Upper lobe of right lung (tissue), 1 donor: ENCODE measurements at regions not wholly inside any gene's neighbourhood (a gene's known extent, or its start where the extent isn't known, plus 50 kb on each side); places are given as distances from the start of the nearest gene placed in this dataset.

Experiments used
- ATAC-seq: fragments of 200-7000 bp; cut with Tn5 transposase; one replicate; pipeline ENCODE4 v1.9.1; 2020; ENCODE audit warnings: mild to moderate bottlenecking, moderate library complexity
- DNase-seq: peaks from one replicate; pipeline ENCODE4 v3.0.0-alpha.2; 2020
- H3K27ac ChIP-seq: fragments of 200-600 bp; one replicate; pipeline ENCODE4 v1.8.0; 2022
- H3K27me3 ChIP-seq: fragments of 200-600 bp; one replicate; pipeline ENCODE4 v1.8.0; 2022; ENCODE audit warnings: mild to moderate bottlenecking
- H3K36me3 ChIP-seq: fragments of 200-600 bp; one replicate; pipeline ENCODE4 v1.8.0; 2022
- H3K4me1 ChIP-seq: fragments of 200-600 bp; one replicate; pipeline ENCODE4 v1.8.0; 2022
- H3K4me3 ChIP-seq: fragments of 200-600 bp; one replicate; pipeline ENCODE4 v1.8.0; 2022; ENCODE audit warnings: mild to moderate bottlenecking
- H3K9me3 ChIP-seq: fragments of 200-600 bp; one replicate; pipeline ENCODE4 v1.8.0; 2022
- CTCF ChIP-seq: fragments of 200-600 bp; IDR thresholded peaks from one replicate; pipeline ENCODE4 v1.8.0; 2022; ENCODE audit warnings: antibody characterized with exemption
- intact Hi-C: fragments of 100-400 bp; cut with DNase I; formaldehyde crosslinking; loops from one replicate; pipeline ENCODE4 v1.11.0; 2022
- donor health status: DM: no; HTN: yes; CAD: no; lungs with severe emphysema.

- Histone ChIP-seq H3K9me3 (no peaks in the 10 kb centered on the region), H3K27ac (no peak overlapping the region), H3K4me1 (no peaks in the 10 kb centered on the region), H3K4me3 (no peak overlapping the region), H3K27me3 (no peaks in the 10 kb centered on the region), H3K36me3 (no peaks in the 10 kb centered on the region)
- DNase-seq (no peak), ATAC-seq (no peak)
- no peak for TF ChIP-seq CTCF
- intact Hi-C loops = no loop called here
Observed at GRCh38 chr1:185567440-185567839, 166.8 kb upstream of the HMCN1 start.

- Histone ChIP-seq H3K36me3 (no peaks in the 10 kb centered on the region), H3K4me3 (no peak overlapping the region), H3K27ac (no peak overlapping the region), H3K27me3 (no peaks in the 10 kb centered on the region), H3K4me1 (no peaks in the 10 kb centered on the region), H3K9me3 (no peaks in the 10 kb centered on the region)
- ATAC-seq = peak; percentile 50
- no peak for DNase-seq
- no peak for TF ChIP-seq CTCF
- intact Hi-C loops = no loop called here
Observed at GRCh38 chr1:185566995-185567394, 167.2 kb upstream of the HMCN1 start.

GRCh38 chr1:185565302-185565701 is 168.9 kb upstream of the HMCN1 start:
- DNase-seq (no peak), ATAC-seq (no peak)
- H3K27ac ChIP-seq = no peak overlapping the region
- H3K27me3 ChIP-seq = no peaks in the 10 kb centered on the region
- H3K9me3 ChIP-seq = no peaks in the 10 kb centered on the region
- intact Hi-C loops = no loop called here
- no peak for TF ChIP-seq CTCF
- H3K36me3 ChIP-seq = no peaks in the 10 kb centered on the region
- H3K4me1 ChIP-seq = peaks cover 7% of the 10 kb centered on the region
- H3K4me3 ChIP-seq = no peak overlapping the region

GRCh38 chr1:185564816-185565215 is 169.4 kb upstream of the HMCN1 start:
- H3K4me1 ChIP-seq = peaks cover 7% of the 10 kb centered on the region
- no peaks in the 10 kb centered on the region for H3K9me3 ChIP-seq
- H3K4me3 ChIP-seq = no peak overlapping the region
- ATAC-seq (no peak), DNase-seq (no peak)
- no peaks in the 10 kb centered on the region for H3K36me3 ChIP-seq
- intact Hi-C loops = no loop called here
- no peaks in the 10 kb centered on the region for H3K27me3 ChIP-seq
- no peak for TF ChIP-seq CTCF
- H3K27ac ChIP-seq = no peak overlapping the region

- no peak for DNase-seq
- intact Hi-C loops = no loop called here
- no peaks in the 10 kb centered on the region for H3K27me3 ChIP-seq
- no peak for TF ChIP-seq CTCF
- no peak for ATAC-seq
- H3K36me3 ChIP-seq = no peaks in the 10 kb centered on the region
- peaks cover 7% of the 10 kb centered on the region for H3K4me1 ChIP-seq
- H3K4me3 ChIP-seq = no peak overlapping the region
- H3K27ac ChIP-seq = no peak overlapping the region
- no peaks in the 10 kb centered on the region for H3K9me3 ChIP-seq
Observed at GRCh38 chr1:185562461-185563359, 171.5 kb upstream of the HMCN1 start.
